Sigmoid colon (tissue), 6 donors: ENCODE measurements at regions not wholly inside any gene's neighbourhood (a gene's known extent, or its start where the extent isn't known, plus 50 kb on each side); places are given as distances from the start of the nearest gene placed in this dataset.

Experiments used
- DNase-seq: peaks from one replicate; pipeline ENCODE4 v3.0.0-alpha.2; 2019
- H3K27ac ChIP-seq, 4 donors: fragments of 200-600 bp; sonication (generic); one replicate each; pipeline ENCODE4 v1.5.1; 2016 to 2019; ENCODE audit warnings: mild to moderate bottlenecking in 1 of 4
- H3K27me3 ChIP-seq, 3 donors: fragments of 200-600 bp; sonication (generic); one replicate each; pipeline ENCODE4 v1.5.1; 2019; ENCODE audit warnings: mild to moderate bottlenecking in 1 of 3
- H3K36me3 ChIP-seq, 4 donors: fragments of 200-600 bp; sonication (generic); one replicate each; pipeline ENCODE4 v1.5.1; 2016 to 2019
- H3K4me1 ChIP-seq, 4 donors: fragments of 200-600 bp; sonication (generic); one replicate each; pipeline ENCODE4 v1.5.1; 2017 to 2019
- H3K4me3 ChIP-seq, 4 donors: fragments of 200-600 bp; sonication (generic); one replicate each; pipeline ENCODE4 v1.5.1; 2017 to 2019; ENCODE audit warnings: mild to moderate bottlenecking in 2 of 4, moderate library complexity in 1 of 4
- H3K9me3 ChIP-seq, 4 donors: fragments of 200-600 bp in 3 of 4; sonication (generic) in 3 of 4; one replicate each; pipeline versions ENCODE4 v1.5.1 to v1.6.1; 2013 to 2019
- CTCF ChIP-seq, 4 experiments: fragments of 450-650 bp in 3 of 4; fragments of 200-600 bp in 1 of 4; IDR thresholded peaks; one replicate each; pipeline ENCODE4 v1.5.1; 2016 to 2019; ENCODE audit warnings: antibody characterized with exemption in 4 of 4, mild to moderate bottlenecking in 3 of 4, moderate library complexity in 2 of 4
- EP300 ChIP-seq, 4 donors: sonication (generic); formaldehyde crosslinking; IDR thresholded peaks; one replicate each; pipeline ENCODE4 v1.6.1; 2017; ENCODE audit warnings: antibody characterized with exemption in 4 of 4
- POLR2A ChIP-seq, 2 donors: fragments of 450-650 bp; IDR thresholded peaks; one replicate each; pipeline ENCODE4 v1.6.1; 2016; ENCODE audit warnings: antibody characterized with exemption in 2 of 2, mild to moderate bottlenecking in 2 of 2, moderate library complexity in 2 of 2
- POLR2AphosphoS5 ChIP-seq, 4 donors: sonication (generic); formaldehyde crosslinking; IDR thresholded peaks; one replicate each; pipeline ENCODE4 v1.6.1; 2017; ENCODE audit warnings: antibody characterized with exemption in 4 of 4
- WGBS, 2 donors: extraction: QIAGEN DNeasy Blood & Tissue Kit; methylation state at CpG; one replicate each; pipeline ENCODE4 v1.1.7; 2013; 5-methylcytosine and 5-hydroxymethylcytosine counted together
- intact Hi-C: fragments of 100-400 bp; cut with DNase I; formaldehyde crosslinking; loops from one replicate; pipeline ENCODE4 v1.15.1; 2023
- donor health status: healthy with polysubstance abuse.
- donor health status: healthy.

GRCh38 chr3:36165509-36166290, 214.6 kb upstream of the STAC start:
- H3K4me3 ChIP-seq = no peak overlapping the region

GRCh38 chr3:36166477-36166876, 213.8 kb upstream of the STAC start:
- no peak for DNase-seq
- Histone ChIP-seq H3K9me3 (no peaks in the 10 kb centered on the region), H3K4me1 (no peaks in the 10 kb centered on the region), H3K27me3 (no peaks in the 10 kb centered on the region), H3K36me3 (no peaks in the 10 kb centered on the region), H3K4me3 (no peak overlapping the region), H3K27ac (no peak overlapping the region)
- WGBS, 2 donors = 82 to 87% methylated on average over 3 of the region's 3 CpGs
- intact Hi-C loops = no loop called here
- TF ChIP-seq CTCF (IDR thresholded peaks at IDR 0.05) (no peak), POLR2A (IDR thresholded peaks at IDR 0.05) (no peak), EP300 (IDR thresholded peaks at IDR 0.05) (no peak)

More at GRCh38 chr3:36165509-36166290, 214.6 kb upstream of the STAC start:
- no peak for DNase-seq
- intact Hi-C loops = no loop called here
- WGBS, 2 donors = 52 to 78% methylated on average over 3 of the region's 3 CpGs
- Histone ChIP-seq H3K9me3 (no peaks in the 10 kb centered on the region), H3K27me3 (no peaks in the 10 kb centered on the region), H3K27ac (no peak overlapping the region), H3K36me3 (no peaks in the 10 kb centered on the region), H3K4me1 (no peaks in the 10 kb centered on the region)
- TF ChIP-seq CTCF (IDR thresholded peaks at IDR 0.05) = no peak
- TF ChIP-seq POLR2A (IDR thresholded peaks at IDR 0.05) = no peak
- no peak for TF ChIP-seq POLR2AphosphoS5 (IDR thresholded peaks at IDR 0.05)
- no peak for TF ChIP-seq EP300 (IDR thresholded peaks at IDR 0.05)

GRCh38 chr3:36172699-36173098, 207.6 kb upstream of the STAC start:
- WGBS, 2 donors = 86 to 90% methylated on average over 2 of the region's 2 CpGs
- intact Hi-C loops = no loop called here
- H3K36me3 ChIP-seq = no peaks in the 10 kb centered on the region

GRCh38 chr3:36175113-36175812, 205.0 kb upstream of the STAC start:
- Histone ChIP-seq H3K4me3 (no peak overlapping the region), H3K36me3 (no peaks in the 10 kb centered on the region), H3K4me1 (no peaks in the 10 kb centered on the region), H3K27me3 (no peaks in the 10 kb centered on the region), H3K27ac (no peak overlapping the region), H3K9me3 (no peaks in the 10 kb centered on the region)
- DNase-seq = no peak
- TF ChIP-seq CTCF (IDR thresholded peaks at IDR 0.05) (no peak), EP300 (IDR thresholded peaks at IDR 0.05) (no peak), POLR2AphosphoS5 (IDR thresholded peaks at IDR 0.05) (no peak), POLR2A (IDR thresholded peaks at IDR 0.05) (no peak)
- intact Hi-C loops = no loop called here
- WGBS, 2 donors = 87 to 89% methylated on average over 2 of the region's 2 CpGs

More at GRCh38 chr3:36172699-36173098, 207.6 kb upstream of the STAC start:
- TF ChIP-seq POLR2A (IDR thresholded peaks at IDR 0.05) (no peak), EP300 (IDR thresholded peaks at IDR 0.05) (no peak), CTCF (IDR thresholded peaks at IDR 0.05) (no peak), POLR2AphosphoS5 (IDR thresholded peaks at IDR 0.05) (no peak)
- H3K27me3 ChIP-seq = no peaks in the 10 kb centered on the region
- no peaks in the 10 kb centered on the region for H3K4me1 ChIP-seq
- H3K4me3 ChIP-seq = no peak overlapping the region
- H3K9me3 ChIP-seq = no peaks in the 10 kb centered on the region
- H3K27ac ChIP-seq = no peak overlapping the region
- no peak for DNase-seq
